HEK293 (cell line): ENCODE measurements at regions not wholly inside any gene's neighbourhood (a gene's known extent, or its start where the extent isn't known, plus 50 kb on each side); places are given as distances from the start of the nearest gene placed in this dataset.

Experiments used
- CTCF ChIA-PET: fragments of 350-600 bp; formaldehyde crosslinking; extraction: SDS; loops from one replicate; lab custom pipeline; 2021; ENCODE audit warnings: antibody characterized with exemption; lab: Yijun Ruan, JAX
- POLR2A ChIA-PET: fragments of 300-600 bp; formaldehyde crosslinking; extraction: SDS; loops from one replicate; lab custom pipeline; 2020; ENCODE audit warnings: antibody characterized with exemption, inconsistent platforms; lab: Yijun Ruan, JAX
- H3K27ac ChIP-seq: fragments of 200-500 bp; sonication (Bioruptor generic); 2 replicates; pipeline ENCODE4 v1.5.1; 2014; ENCODE audit warnings: low read depth, low read length, control low read depth, inconsistent platforms; ENCODE audit errors: extremely low read depth
- H3K36me3 ChIP-seq, 2 experiments: fragments of 200-500 bp in 1 of 2; sonication (Bioruptor generic) in 1 of 2; 1 replicate in 1 of 2; 2 replicates in 1 of 2; pipeline ENCODE4 v1.5.1; 2014 to 2017; ENCODE audit warnings: inconsistent platforms in 2 of 2, low read length in 2 of 2; ENCODE audit not compliant: control insufficient read depth in 2 of 2, insufficient read depth in 1 of 2
- H3K4me1 ChIP-seq: fragments of 200-500 bp; sonication (Bioruptor generic); 2 replicates; pipeline ENCODE4 v1.5.1; 2014; ENCODE audit warnings: mild to moderate bottlenecking, low read length, inconsistent platforms; ENCODE audit not compliant: control insufficient read depth, insufficient read depth
- H3K4me3 ChIP-seq: 2 replicates; pipeline ENCODE4 v1.5.1; 2011; ENCODE audit warnings: low read depth, mild to moderate bottlenecking, control low read depth, low read length, moderate library complexity
- H3K9me3 ChIP-seq: fragments of 200-500 bp; sonication (Bioruptor generic); 2 replicates; pipeline ENCODE4 v1.5.1; 2014; ENCODE audit warnings: low read depth, low read length, inconsistent platforms; ENCODE audit not compliant: control insufficient read depth, insufficient read depth
- MZF1 ChIP-seq: fragments of 450-650 bp; formaldehyde crosslinking; IDR thresholded peaks from 2 replicates; pipeline ENCODE4 v1.5.1; 2017; ENCODE audit warnings: missing biosample characterization, missing genetic modification characterization, borderline replicate concordance
- PBX3 ChIP-seq: sonication (generic); formaldehyde crosslinking; IDR thresholded peaks from 2 replicates; pipeline ENCODE4 v1.8.1; 2022; ENCODE audit warnings: mild to moderate bottlenecking, moderate library complexity, missing genetic modification reagents
- SP2 ChIP-seq: fragments of 450-650 bp; formaldehyde crosslinking; IDR thresholded peaks from 2 replicates; pipeline ENCODE4 v1.5.1; 2016; ENCODE audit warnings: missing biosample characterization, missing genetic modification characterization
- WT1 ChIP-seq: fragments of 450-650 bp; formaldehyde crosslinking; IDR thresholded peaks from 2 replicates; pipeline ENCODE4 v1.5.1; 2016; ENCODE audit warnings: missing biosample characterization, missing genetic modification characterization
- ZBTB17 ChIP-seq: fragments of 450-650 bp; formaldehyde crosslinking; IDR thresholded peaks from 2 replicates; pipeline ENCODE4 v1.5.1; 2016; ENCODE audit warnings: missing biosample characterization, missing genetic modification characterization
- ZBTB6 ChIP-seq: fragments of 450-650 bp; formaldehyde crosslinking; IDR thresholded peaks from 2 replicates; pipeline ENCODE4 v1.5.1; 2017; ENCODE audit warnings: missing biosample characterization, missing genetic modification characterization
- ZNF114 ChIP-seq: fragments of 450-650 bp; formaldehyde crosslinking; IDR thresholded peaks from 2 replicates; pipeline ENCODE4 v1.5.0; 2017; ENCODE audit warnings: missing biosample characterization, missing genetic modification characterization
- ZNF19 ChIP-seq: fragments of 450-650 bp; formaldehyde crosslinking; IDR thresholded peaks from 2 replicates; pipeline ENCODE4; 2016; ENCODE audit warnings: missing biosample characterization, missing genetic modification characterization, low read depth
- ZNF266 ChIP-seq: fragments of 450-650 bp; formaldehyde crosslinking; IDR thresholded peaks from 2 replicates; pipeline ENCODE4 v1.5.1; 2016; ENCODE audit warnings: missing biosample characterization, missing genetic modification characterization, low read depth
- ZNF280D ChIP-seq: fragments of 450-650 bp; formaldehyde crosslinking; IDR thresholded peaks from 2 replicates; pipeline ENCODE4 v1.5.1; 2016; ENCODE audit warnings: missing biosample characterization, missing genetic modification characterization
- ZNF302 ChIP-seq: fragments of 450-650 bp; formaldehyde crosslinking; IDR thresholded peaks from 2 replicates; pipeline ENCODE4 v1.5.1; 2016; ENCODE audit warnings: missing biosample characterization, missing genetic modification characterization, low read depth
- ZNF366 ChIP-seq: fragments of 450-650 bp; formaldehyde crosslinking; conservative IDR thresholded peaks from 2 replicates; pipeline ENCODE4 v1.5.1; 2016; ENCODE audit warnings: missing biosample characterization, missing genetic modification characterization
- ZNF391 ChIP-seq: fragments of 450-650 bp; formaldehyde crosslinking; IDR thresholded peaks from 2 replicates; pipeline ENCODE4 v1.5.1; 2016; ENCODE audit warnings: low read depth, missing biosample characterization, missing genetic modification characterization, borderline replicate concordance
- ZNF404 ChIP-seq: fragments of 450-650 bp; formaldehyde crosslinking; IDR thresholded peaks from 2 replicates; pipeline ENCODE4 v1.5.1; 2017; ENCODE audit warnings: missing biosample characterization, missing genetic modification characterization
- ZNF530 ChIP-seq: fragments of 450-650 bp; formaldehyde crosslinking; IDR thresholded peaks from 2 replicates; pipeline ENCODE4 v1.5.1; 2016; ENCODE audit warnings: low read depth, missing biosample characterization, missing genetic modification characterization
- ZNF544 ChIP-seq: fragments of 450-650 bp; formaldehyde crosslinking; IDR thresholded peaks from 2 replicates; pipeline ENCODE4 v1.5.0; 2017; ENCODE audit warnings: missing biosample characterization, missing genetic modification characterization
- ZNF621 ChIP-seq: fragments of 450-650 bp; formaldehyde crosslinking; IDR thresholded peaks from 2 replicates; pipeline ENCODE4 v1.5.1; 2017; ENCODE audit warnings: missing biosample characterization, missing genetic modification characterization
- ZNF747 ChIP-seq: fragments of 450-650 bp; formaldehyde crosslinking; IDR thresholded peaks from 2 replicates; pipeline ENCODE4 v1.5.1; 2016; ENCODE audit warnings: missing biosample characterization, missing genetic modification characterization
- ZNF830 ChIP-seq: fragments of 450-650 bp; IDR thresholded peaks from 2 replicates; pipeline ENCODE4 v1.5.0; 2018; ENCODE audit warnings: missing biosample characterization, missing genetic modification characterization, low read depth, mild to moderate bottlenecking, moderate library complexity
- TF ChIP-seq, protein P1 (sequence below): fragments of 450-650 bp; formaldehyde crosslinking; IDR thresholded peaks from 2 replicates; pipeline ENCODE4 v1.5.1; 2016; ENCODE audit warnings: missing biosample characterization, missing genetic modification characterization
- TF ChIP-seq, protein P2 (sequence below): fragments of 450-650 bp; formaldehyde crosslinking; IDR thresholded peaks from 2 replicates; pipeline ENCODE4 v1.5.1; 2017; ENCODE audit warnings: missing biosample characterization, missing genetic modification characterization
- TF ChIP-seq, protein P3 (sequence below): fragments of 450-650 bp; formaldehyde crosslinking; IDR thresholded peaks from 2 replicates; pipeline ENCODE4 v1.5.1; 2016; ENCODE audit warnings: missing biosample characterization, missing genetic modification characterization

GRCh38 chr5:109947667-109948066 lies 257.9 kb downstream of the MAN2A1 start:
- H3K36me3 ChIP-seq, result no peaks in the 10 kb centered on the region
- CTCF ChIA-PET, result no interaction called here
- TF ChIP-seq ZNF404 (tag by site-specific recombination), result no peak
- no peak for TF ChIP-seq ZBTB6 (tag by site-specific recombination)
- TF ChIP-seq ZNF544 (tag by site-specific recombination), result no peak
- no peak for TF ChIP-seq ZNF530 (tag by site-specific recombination)
- no peak for TF ChIP-seq ZNF114 (tag by site-specific recombination)
- POLR2A ChIA-PET, result no interaction called here
- H3K27ac ChIP-seq, result no peak overlapping the region
- no peak overlapping the region for H3K4me3 ChIP-seq
- H3K4me1 ChIP-seq, result no peaks in the 10 kb centered on the region
- no peaks in the 10 kb centered on the region for H3K9me3 ChIP-seq

GRCh38 chr5:109950634-109951033 lies 260.9 kb downstream of the MAN2A1 start:
- TF ChIP-seq ZBTB17 (tag by site-specific recombination) (no peak), SP2 (no peak), ZNF302 (tag by site-specific recombination) (no peak), ZNF747 (no peak), ZNF830 (no peak), ZNF366 (tag by site-specific recombination) (no peak), PBX3 (CRISPR knock-in tag) (no peak), ZNF391 (no peak), WT1 (tag by site-specific recombination) (no peak), ZNF266 (tag by site-specific recombination) (no peak), ZNF280D (tag by site-specific recombination) (no peak), ZNF19 (tag by site-specific recombination) (no peak), MZF1 (tag by site-specific recombination) (no peak), ZNF621 (no peak)
- TF ChIP-seq, protein P1, sequence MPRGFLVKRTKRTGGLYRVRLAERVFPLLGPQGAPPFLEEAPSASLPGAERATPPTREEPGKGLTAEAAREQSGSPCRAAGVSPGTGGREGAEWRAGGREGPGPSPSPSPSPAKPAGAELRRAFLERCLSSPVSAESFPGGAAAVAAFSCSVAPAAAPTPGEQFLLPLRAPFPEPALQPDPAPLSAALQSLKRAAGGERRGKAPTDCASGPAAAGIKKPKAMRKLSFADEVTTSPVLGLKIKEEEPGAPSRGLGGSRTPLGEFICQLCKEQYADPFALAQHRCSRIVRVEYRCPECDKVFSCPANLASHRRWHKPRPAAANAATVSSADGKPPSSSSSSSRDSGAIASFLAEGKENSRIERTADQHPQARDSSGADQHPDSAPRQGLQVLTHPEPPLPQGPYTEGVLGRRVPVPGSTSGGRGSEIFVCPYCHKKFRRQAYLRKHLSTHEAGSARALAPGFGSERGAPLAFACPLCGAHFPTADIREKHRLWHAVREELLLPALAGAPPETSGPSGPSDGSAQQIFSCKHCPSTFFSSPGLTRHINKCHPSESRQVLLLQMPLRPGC (tag by site-specific recombination), result no peak
- TF ChIP-seq, protein P2, sequence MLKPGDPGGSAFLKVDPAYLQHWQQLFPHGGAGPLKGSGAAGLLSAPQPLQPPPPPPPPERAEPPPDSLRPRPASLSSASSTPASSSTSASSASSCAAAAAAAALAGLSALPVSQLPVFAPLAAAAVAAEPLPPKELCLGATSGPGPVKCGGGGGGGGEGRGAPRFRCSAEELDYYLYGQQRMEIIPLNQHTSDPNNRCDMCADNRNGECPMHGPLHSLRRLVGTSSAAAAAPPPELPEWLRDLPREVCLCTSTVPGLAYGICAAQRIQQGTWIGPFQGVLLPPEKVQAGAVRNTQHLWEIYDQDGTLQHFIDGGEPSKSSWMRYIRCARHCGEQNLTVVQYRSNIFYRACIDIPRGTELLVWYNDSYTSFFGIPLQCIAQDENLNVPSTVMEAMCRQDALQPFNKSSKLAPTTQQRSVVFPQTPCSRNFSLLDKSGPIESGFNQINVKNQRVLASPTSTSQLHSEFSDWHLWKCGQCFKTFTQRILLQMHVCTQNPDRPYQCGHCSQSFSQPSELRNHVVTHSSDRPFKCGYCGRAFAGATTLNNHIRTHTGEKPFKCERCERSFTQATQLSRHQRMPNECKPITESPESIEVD (tag by site-specific recombination), result no peak
- TF ChIP-seq, protein P3, sequence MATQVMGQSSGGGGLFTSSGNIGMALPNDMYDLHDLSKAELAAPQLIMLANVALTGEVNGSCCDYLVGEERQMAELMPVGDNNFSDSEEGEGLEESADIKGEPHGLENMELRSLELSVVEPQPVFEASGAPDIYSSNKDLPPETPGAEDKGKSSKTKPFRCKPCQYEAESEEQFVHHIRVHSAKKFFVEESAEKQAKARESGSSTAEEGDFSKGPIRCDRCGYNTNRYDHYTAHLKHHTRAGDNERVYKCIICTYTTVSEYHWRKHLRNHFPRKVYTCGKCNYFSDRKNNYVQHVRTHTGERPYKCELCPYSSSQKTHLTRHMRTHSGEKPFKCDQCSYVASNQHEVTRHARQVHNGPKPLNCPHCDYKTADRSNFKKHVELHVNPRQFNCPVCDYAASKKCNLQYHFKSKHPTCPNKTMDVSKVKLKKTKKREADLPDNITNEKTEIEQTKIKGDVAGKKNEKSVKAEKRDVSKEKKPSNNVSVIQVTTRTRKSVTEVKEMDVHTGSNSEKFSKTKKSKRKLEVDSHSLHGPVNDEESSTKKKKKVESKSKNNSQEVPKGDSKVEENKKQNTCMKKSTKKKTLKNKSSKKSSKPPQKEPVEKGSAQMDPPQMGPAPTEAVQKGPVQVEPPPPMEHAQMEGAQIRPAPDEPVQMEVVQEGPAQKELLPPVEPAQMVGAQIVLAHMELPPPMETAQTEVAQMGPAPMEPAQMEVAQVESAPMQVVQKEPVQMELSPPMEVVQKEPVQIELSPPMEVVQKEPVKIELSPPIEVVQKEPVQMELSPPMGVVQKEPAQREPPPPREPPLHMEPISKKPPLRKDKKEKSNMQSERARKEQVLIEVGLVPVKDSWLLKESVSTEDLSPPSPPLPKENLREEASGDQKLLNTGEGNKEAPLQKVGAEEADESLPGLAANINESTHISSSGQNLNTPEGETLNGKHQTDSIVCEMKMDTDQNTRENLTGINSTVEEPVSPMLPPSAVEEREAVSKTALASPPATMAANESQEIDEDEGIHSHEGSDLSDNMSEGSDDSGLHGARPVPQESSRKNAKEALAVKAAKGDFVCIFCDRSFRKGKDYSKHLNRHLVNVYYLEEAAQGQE (tag by site-specific recombination), result no peak
- CTCF ChIA-PET, result no interaction called here

More at GRCh38 chr5:109950634-109951033, 260.9 kb downstream of the MAN2A1 start:
- no peaks in the 10 kb centered on the region for H3K4me1 ChIP-seq
- H3K9me3 ChIP-seq, result no peaks in the 10 kb centered on the region
- POLR2A ChIA-PET, result no interaction called here
- no peak overlapping the region for H3K27ac ChIP-seq
- H3K4me3 ChIP-seq, result no peak overlapping the region
- no peaks in the 10 kb centered on the region for H3K36me3 ChIP-seq
